ENCODE measurements at regions not wholly inside any gene's neighbourhood (a gene's known extent, or its start where the extent isn't known, plus 50 kb on each side); places are given as distances from the start of the nearest gene placed in this dataset.
A peak's percentile ranks its signal among the peaks of the same experiment; 100 is the strongest.

DNA sequence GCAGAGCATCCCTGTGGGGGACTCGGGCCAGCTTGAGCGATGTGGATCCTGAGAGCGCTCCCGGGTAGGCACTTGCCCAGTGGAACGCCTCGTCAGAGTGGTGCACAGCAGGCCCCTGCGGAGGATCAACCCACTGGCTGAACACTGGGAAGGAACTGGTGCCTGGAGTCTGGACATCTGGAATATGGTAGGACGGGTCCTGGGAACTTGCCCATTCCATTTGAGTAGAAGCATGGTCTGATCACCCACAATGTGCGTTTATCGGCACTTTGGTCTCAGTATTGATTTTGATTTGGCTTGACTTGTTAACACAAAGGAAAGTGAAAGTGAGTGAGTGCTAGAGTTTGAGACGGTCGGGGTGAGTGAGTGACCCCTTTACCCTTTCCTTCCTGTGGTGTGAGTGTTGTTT, 1336.2 kb upstream of the CHAC2 start:
- no peak overlapping the region for H3K4me3 ChIP-seq (ENCODE audit: low read depth, low read length)
- TF ChIP-seq, protein P1, sequence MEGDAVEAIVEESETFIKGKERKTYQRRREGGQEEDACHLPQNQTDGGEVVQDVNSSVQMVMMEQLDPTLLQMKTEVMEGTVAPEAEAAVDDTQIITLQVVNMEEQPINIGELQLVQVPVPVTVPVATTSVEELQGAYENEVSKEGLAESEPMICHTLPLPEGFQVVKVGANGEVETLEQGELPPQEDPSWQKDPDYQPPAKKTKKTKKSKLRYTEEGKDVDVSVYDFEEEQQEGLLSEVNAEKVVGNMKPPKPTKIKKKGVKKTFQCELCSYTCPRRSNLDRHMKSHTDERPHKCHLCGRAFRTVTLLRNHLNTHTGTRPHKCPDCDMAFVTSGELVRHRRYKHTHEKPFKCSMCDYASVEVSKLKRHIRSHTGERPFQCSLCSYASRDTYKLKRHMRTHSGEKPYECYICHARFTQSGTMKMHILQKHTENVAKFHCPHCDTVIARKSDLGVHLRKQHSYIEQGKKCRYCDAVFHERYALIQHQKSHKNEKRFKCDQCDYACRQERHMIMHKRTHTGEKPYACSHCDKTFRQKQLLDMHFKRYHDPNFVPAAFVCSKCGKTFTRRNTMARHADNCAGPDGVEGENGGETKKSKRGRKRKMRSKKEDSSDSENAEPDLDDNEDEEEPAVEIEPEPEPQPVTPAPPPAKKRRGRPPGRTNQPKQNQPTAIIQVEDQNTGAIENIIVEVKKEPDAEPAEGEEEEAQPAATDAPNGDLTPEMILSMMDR (IDR thresholded peaks at IDR 0.05; ENCODE audit: control insufficient read depth, extremely low read depth, insufficient read depth): no peak
- DNase-seq (ENCODE audit: low read depth): no peak

DNA sequence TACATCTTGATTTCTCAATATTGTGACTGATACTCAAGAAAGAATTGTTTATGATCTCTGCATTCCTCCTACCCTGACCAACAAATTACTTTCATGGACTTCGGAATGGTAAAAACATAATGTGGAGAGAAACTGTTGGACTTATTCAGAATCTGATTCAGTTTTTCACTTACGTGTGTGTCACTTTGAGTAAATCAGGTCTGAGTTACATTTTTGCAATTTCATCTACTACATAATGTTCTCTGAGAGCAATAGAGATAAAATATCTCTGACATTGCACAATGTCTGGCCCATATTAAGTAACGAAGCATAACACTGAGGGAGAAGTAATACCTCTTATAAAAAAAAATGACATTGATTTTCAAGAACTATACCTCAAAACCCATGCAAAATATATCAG, 1337.9 kb upstream of the CHAC2 start:
- no peak for DNase-seq (ENCODE audit: low read depth)
- H3K4me3 ChIP-seq (ENCODE audit: low read depth, low read length): no peak overlapping the region
- TF ChIP-seq, protein P1 (IDR thresholded peaks at IDR 0.05; ENCODE audit: control insufficient read depth, extremely low read depth, insufficient read depth): no peak

DNA sequence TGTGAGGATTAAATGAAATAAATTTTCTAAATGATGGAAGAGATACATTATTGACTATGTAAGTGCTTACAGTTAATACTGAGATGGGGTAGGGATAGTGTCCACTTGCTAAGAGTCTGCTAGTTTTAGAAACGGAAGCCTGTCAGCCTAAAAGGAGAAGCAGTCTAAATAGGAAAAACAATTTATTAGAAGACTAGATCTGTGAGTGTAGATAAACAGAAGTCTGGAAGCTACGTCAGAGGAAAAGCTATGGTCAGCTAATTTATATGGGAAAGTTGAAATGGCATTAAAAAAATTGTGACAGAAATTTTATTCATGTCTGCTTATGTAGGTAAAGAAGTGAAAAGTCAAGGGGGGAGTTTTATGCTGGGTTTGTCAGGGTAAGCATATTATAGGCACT, 1338.4 kb upstream of the CHAC2 start:
- H3K4me3 ChIP-seq (ENCODE audit: low read depth, low read length): no peak overlapping the region
- TF ChIP-seq, protein P1 (IDR thresholded peaks at IDR 0.05; ENCODE audit: control insufficient read depth, extremely low read depth, insufficient read depth): no peak
- DNase-seq (ENCODE audit: low read depth): no peak

DNA sequence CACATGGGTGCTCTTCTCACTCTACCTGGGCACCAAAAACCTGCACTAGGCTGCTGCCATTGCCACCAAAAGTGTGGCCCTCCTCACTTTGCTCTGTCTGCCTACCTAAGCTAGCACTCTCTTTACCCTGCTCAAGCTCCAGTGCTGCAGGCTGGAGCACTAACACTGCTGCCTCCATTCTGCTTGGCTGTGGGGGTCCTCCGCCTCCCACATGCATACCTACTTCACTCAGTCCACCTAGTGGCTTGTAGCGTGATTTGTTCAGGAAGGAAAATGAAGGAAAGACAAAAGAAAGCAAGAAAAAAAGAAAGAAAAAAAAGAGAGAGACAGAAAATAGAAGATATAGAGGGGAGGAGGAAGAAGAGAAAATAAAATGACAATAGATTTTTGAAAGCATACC, 1339.4 kb upstream of the CHAC2 start:
- TF ChIP-seq, protein P1 (IDR thresholded peaks at IDR 0.05; ENCODE audit: control insufficient read depth, extremely low read depth, insufficient read depth): no peak
- no peak for DNase-seq (ENCODE audit: low read depth)
- no peak overlapping the region for H3K4me3 ChIP-seq (ENCODE audit: low read depth, low read length)

DNA sequence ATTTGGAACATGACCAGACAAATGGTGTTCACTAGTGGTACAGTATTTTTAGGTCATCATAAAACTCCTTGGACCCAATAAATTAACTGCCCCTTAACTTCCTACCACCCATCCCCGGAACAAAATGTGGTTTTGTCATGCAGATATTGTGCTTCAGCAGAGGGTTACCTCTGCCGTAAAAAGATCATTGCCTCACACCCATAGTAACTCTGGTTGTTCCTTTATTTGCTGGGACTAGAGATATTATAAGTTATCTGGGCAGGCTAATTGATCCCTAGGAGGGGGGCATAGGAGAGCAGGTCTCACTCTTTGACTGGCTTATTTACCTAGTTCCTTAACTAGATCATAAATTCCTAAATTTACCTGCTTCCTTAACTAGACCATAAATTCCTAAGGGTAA, 1343.9 kb upstream of the CHAC2 start:
- no peak overlapping the region for H3K4me3 ChIP-seq (ENCODE audit: low read depth, low read length)
- TF ChIP-seq, protein P1 (IDR thresholded peaks at IDR 0.05; ENCODE audit: control insufficient read depth, extremely low read depth, insufficient read depth): no peak
- no peak for DNase-seq (ENCODE audit: low read depth)

DNA sequence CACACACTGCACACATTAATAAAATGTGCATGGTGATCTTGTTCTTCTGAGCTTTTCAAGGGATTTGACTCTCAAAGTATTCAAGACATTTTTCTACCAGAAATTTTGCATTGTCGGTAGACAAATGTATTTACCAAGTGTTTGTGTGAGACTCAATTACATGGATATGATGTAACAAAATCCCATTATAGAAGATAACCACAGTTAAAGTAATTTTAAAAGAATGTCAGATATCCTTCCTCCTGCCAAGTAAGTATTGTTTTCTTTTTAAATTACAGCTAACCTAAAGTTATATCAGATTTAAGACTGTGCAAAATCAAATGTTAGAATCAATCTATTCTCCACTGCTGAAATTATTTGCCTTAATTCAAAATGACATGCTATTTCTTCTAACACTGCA, 1344.5 kb upstream of the CHAC2 start:
- TF ChIP-seq, protein P1 (IDR thresholded peaks at IDR 0.05; ENCODE audit: control insufficient read depth, extremely low read depth, insufficient read depth): no peak
- no peak overlapping the region for H3K4me3 ChIP-seq (ENCODE audit: low read depth, low read length)
- no peak for DNase-seq (ENCODE audit: low read depth)

DNA sequence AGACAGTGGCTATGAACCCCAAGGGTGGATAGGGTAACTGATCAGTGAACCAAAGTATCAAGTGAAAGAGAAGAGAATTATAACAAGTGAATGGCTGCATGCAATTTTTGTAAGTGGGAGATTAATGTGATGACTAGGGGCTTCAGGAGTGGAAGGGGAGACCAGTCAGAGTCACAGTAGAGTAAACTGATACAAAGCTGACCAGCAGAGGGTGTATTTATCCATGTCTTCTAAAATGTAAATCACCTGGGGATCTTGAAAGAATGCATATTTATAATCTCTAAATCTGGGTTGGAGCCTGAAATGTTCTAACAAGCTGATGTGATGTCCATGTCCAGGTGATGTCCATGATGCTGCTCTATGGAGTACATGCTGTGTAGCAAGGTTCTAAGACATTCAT, 1351.3 kb upstream of the CHAC2 start:
- TF ChIP-seq, protein P1 (IDR thresholded peaks at IDR 0.05; ENCODE audit: control insufficient read depth, extremely low read depth, insufficient read depth): 0 out of 2 replicates have a peak, but pooled peaks have one; percentile 2
- no peak for DNase-seq (ENCODE audit: low read depth)
- H3K4me3 ChIP-seq (ENCODE audit: low read depth, low read length): no peak overlapping the region

All from LNCaP clone FGC (cell line).